ENCODE measurements at regions not wholly inside any gene's neighbourhood (a gene's known extent, or its start where the extent isn't known, plus 50 kb on each side); places are given as distances from the start of the nearest gene placed in this dataset.
A peak's percentile ranks its signal among the peaks of the same experiment; 100 is the strongest.

- TF ChIP-seq, protein P1, sequence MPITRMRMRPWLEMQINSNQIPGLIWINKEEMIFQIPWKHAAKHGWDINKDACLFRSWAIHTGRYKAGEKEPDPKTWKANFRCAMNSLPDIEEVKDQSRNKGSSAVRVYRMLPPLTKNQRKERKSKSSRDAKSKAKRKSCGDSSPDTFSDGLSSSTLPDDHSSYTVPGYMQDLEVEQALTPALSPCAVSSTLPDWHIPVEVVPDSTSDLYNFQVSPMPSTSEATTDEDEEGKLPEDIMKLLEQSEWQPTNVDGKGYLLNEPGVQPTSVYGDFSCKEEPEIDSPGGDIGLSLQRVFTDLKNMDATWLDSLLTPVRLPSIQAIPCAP (CRISPR knock-in tag; IDR thresholded peaks at IDR 0.05; ENCODE audit: borderline replicate concordance), result no peak
- TF ChIP-seq E2F5 (CRISPR knock-in tag; IDR thresholded peaks at IDR 0.05) (no peak), PHB2 (IDR thresholded peaks at IDR 0.05; ENCODE audit: low read depth) (no peak), NFE2 (IDR thresholded peaks at IDR 0.05; ENCODE audit: low read depth) (peak; percentile 95), GATAD2B (IDR thresholded peaks at IDR 0.05; ENCODE audit: borderline replicate concordance) (peak; percentile 97), YBX1 (IDR thresholded peaks at IDR 0.05) (no peak), SMARCC2 (IDR thresholded peaks at IDR 0.05; ENCODE audit: low read depth) (peak; percentile 64; the same call in 1 of the 2 replicates), ZNF57 (CRISPR knock-in tag; IDR thresholded peaks at IDR 0.05) (no peak), HSF4 (CRISPR knock-in tag; IDR thresholded peaks at IDR 0.05; ENCODE audit: borderline replicate concordance) (no peak; the same call in 1 of the 2 replicates), BHLHE40 (IDR thresholded peaks at IDR 0.05; ENCODE audit: low read length) (peak; percentile 91), TCF7 (IDR thresholded peaks at IDR 0.05; ENCODE audit: borderline replicate concordance) (no peak), NONO (IDR thresholded peaks at IDR 0.05; ENCODE audit: low read depth in 2 of 2, low read length in 1 of 2) (peak in 1 of 2 experiments; percentile 38; a peak in 1 of 4 replicates), ZNF444 (CRISPR knock-in tag; IDR thresholded peaks at IDR 0.05) (no peak), MTA1 (IDR thresholded peaks at IDR 0.05; ENCODE audit: borderline replicate concordance) (peak; percentile 48; the same call in 1 of the 2 replicates), BDP1 (IDR thresholded peaks at IDR 0.05; ENCODE audit: insufficient read depth, insufficient read length) (no peak), PATZ1 (CRISPR knock-in tag; IDR thresholded peaks at IDR 0.05; ENCODE audit: borderline replicate concordance) (no peak), OTX1 (CRISPR knock-in tag; IDR thresholded peaks at IDR 0.05) (no peak), PPARD (CRISPR knock-in tag; IDR thresholded peaks at IDR 0.05) (no peak), ZNF253 (CRISPR knock-in tag; conservative IDR thresholded peaks at IDR 0.05) (no peak), BCL6 (CRISPR knock-in tag; IDR thresholded peaks at IDR 0.05) (no peak), ELF1 (tag; IDR thresholded peaks at IDR 0.05) (no peak; the same call in 1 of the 2 replicates), PCBP1 (IDR thresholded peaks at IDR 0.05; ENCODE audit: low read depth, low read length, poor library complexity, severe bottlenecking) (no peak)
- TF ChIP-seq, protein P2, sequence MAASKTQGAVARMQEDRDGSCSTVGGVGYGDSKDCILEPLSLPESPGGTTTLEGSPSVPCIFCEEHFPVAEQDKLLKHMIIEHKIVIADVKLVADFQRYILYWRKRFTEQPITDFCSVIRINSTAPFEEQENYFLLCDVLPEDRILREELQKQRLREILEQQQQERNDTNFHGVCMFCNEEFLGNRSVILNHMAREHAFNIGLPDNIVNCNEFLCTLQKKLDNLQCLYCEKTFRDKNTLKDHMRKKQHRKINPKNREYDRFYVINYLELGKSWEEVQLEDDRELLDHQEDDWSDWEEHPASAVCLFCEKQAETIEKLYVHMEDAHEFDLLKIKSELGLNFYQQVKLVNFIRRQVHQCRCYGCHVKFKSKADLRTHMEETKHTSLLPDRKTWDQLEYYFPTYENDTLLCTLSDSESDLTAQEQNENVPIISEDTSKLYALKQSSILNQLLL (CRISPR knock-in tag; IDR thresholded peaks at IDR 0.05; ENCODE audit: borderline replicate concordance), result no peak
- TF ChIP-seq, protein P3, sequence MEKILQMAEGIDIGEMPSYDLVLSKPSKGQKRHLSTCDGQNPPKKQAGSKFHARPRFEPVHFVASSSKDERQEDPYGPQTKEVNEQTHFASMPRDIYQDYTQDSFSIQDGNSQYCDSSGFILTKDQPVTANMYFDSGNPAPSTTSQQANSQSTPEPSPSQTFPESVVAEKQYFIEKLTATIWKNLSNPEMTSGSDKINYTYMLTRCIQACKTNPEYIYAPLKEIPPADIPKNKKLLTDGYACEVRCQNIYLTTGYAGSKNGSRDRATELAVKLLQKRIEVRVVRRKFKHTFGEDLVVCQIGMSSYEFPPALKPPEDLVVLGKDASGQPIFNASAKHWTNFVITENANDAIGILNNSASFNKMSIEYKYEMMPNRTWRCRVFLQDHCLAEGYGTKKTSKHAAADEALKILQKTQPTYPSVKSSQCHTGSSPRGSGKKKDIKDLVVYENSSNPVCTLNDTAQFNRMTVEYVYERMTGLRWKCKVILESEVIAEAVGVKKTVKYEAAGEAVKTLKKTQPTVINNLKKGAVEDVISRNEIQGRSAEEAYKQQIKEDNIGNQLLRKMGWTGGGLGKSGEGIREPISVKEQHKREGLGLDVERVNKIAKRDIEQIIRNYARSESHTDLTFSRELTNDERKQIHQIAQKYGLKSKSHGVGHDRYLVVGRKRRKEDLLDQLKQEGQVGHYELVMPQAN (IDR thresholded peaks at IDR 0.05; ENCODE audit: borderline replicate concordance), result no peak
Observed at GRCh38 chr6:43843097-43843645, 73.2 kb downstream of the VEGFA start (continued).

Data from K562 (cell line).